ENCODE measurements at regions not wholly inside any gene's neighbourhood (a gene's known extent, or its start where the extent isn't known, plus 50 kb on each side); places are given as distances from the start of the nearest gene placed in this dataset.
A peak's percentile ranks its signal among the peaks of the same experiment; 100 is the strongest.

DNA sequence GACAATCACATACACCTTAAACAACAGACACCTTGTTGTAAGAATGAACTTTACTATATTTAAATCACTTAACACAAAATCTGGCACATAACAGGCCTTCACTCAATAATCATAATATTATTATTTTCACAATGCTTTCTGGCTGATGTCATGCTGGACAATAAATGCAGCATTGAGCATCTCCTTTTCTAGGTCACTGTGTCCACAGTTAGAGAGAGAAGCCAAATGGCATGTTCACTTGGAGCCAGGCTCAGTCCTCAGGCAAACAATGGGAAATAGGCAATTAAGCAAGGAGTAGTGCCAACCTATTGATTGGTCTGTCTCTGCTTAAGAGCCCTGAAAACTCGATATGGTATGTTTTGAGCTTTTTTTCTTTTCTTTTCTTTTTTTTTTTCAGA, 50.6 kb upstream of the KLF4 start:
- no TSS peak for BruUV-seq (replicated peaks)
- Histone ChIP-seq H2AK5ac (ENCODE audit: low read depth, low read length) (no peak overlapping the region), H3K14ac (replicated peaks; ENCODE audit: low read depth, low read length) (no peak overlapping the region), H3K4me1 (ENCODE audit: control insufficient read depth, insufficient read depth, low read length) (peaks cover 2% of the 10 kb centered on the region; the same call in 1 of the 2 replicates), H2AFZ (replicated peaks; ENCODE audit: low read length, poor library complexity) (no peak overlapping the region), H4K5ac (ENCODE audit: low read depth, low read length) (no peak overlapping the region), H4K91ac (ENCODE audit: insufficient read depth, low read depth, low read length) (no peak overlapping the region), H4K8ac (ENCODE audit: low read depth in 2 of 2, low read length in 2 of 2) (no peak overlapping the region), H3K4me2 (ENCODE audit: low read depth, low read length) (no peak overlapping the region; the same call in 1 of the 2 replicates), H2BK5ac (ENCODE audit: low read depth, low read length, poor library complexity, severe bottlenecking) (no peak overlapping the region), H3K9me3 (ENCODE audit: control insufficient read depth, insufficient read depth, low read length) (no peaks in the 10 kb centered on the region), H3K23ac (ENCODE audit: low read depth, low read length) (no peak overlapping the region), H3K18ac (ENCODE audit: low read depth, low read length) (no peak overlapping the region), H2BK15ac (ENCODE audit: low read depth, low read length) (no peak overlapping the region), H2BK120ac (ENCODE audit: low read depth, low read length) (no peak overlapping the region), H3K27ac (ENCODE audit: insufficient read depth, low read length) (no peak overlapping the region), H3K9me1 (ENCODE audit: insufficient read depth, low read length) (no peaks in the 10 kb centered on the region), H3K4ac (ENCODE audit: low read depth, low read length) (no peak overlapping the region), H3K27me3 (ENCODE audit: control insufficient read depth, insufficient read depth, low read length) (no peaks in the 10 kb centered on the region), H3K56ac (ENCODE audit: extremely low read depth, insufficient read depth, low read length) (no peak overlapping the region), H3K79me1 (ENCODE audit: low read depth in 1 of 2, low read length in 2 of 2) (no peaks in the 10 kb centered on the region), H2AK9ac (replicated peaks; ENCODE audit: low read depth, low read length, poor library complexity) (no peak overlapping the region), H4K20me1 (ENCODE audit: insufficient read depth, low read length) (no peaks in the 10 kb centered on the region), H3K4me3 (ENCODE audit: insufficient read depth, low read depth, low read length) (no peak overlapping the region), H3K36me3 (ENCODE audit: control insufficient read depth, insufficient read depth, low read length) (no peaks in the 10 kb centered on the region), H2BK20ac (ENCODE audit: low read depth, low read length) (no peak overlapping the region), H3K9ac (ENCODE audit: low read depth, low read length) (no peak overlapping the region)
- POLR2A ChIA-PET (ENCODE audit: unreplicated experiment), result no interaction called here
- WGBS, 2 experiments (ENCODE audit: extremely low coverage in 2 of 2, insufficient read length in 1 of 2), result no CpG with 5 or more reads among the region's 1 CpG
- DNase-seq, result no peak
- ATAC-seq (ENCODE audit: low read depth), result peak; percentile 70
- in situ Hi-C loops (cut with MboI; ENCODE audit: low sequenced_read_pairs), result no loop called here
- dilution Hi-C loops (cut with HindIII; ENCODE audit: low sequenced_read_pairs, unreplicated experiment), result no loop called here
- intact Hi-C loops (cut with micrococcal nuclease), result no loop called here
- CTCF ChIA-PET, result no interaction called here
- no peak for TF ChIP-seq MAZ (IDR thresholded peaks at IDR 0.05; ENCODE audit: borderline replicate concordance, low read depth, low read length)
